ENCODE measurements at regions not wholly inside any gene's neighbourhood (a gene's known extent, or its start where the extent isn't known, plus 50 kb on each side); places are given as distances from the start of the nearest gene placed in this dataset.
A peak's percentile ranks its signal among the peaks of the same experiment; 100 is the strongest.
"Not testable (repeated sequence)": the region's sequence is repeated elsewhere in the genome, so short reads cannot be mapped to it uniquely, and the experiment has no call there.

- no peak for ATAC-seq
- H3K27ac ChIP-seq (ENCODE audit: low read length), result no peak overlapping the region
- no peaks in the 10 kb centered on the region for H3K9me3 ChIP-seq (ENCODE audit: control insufficient read depth, low read length)
- H3K27me3 ChIP-seq (ENCODE audit: control insufficient read depth, insufficient read depth), result no peaks in the 10 kb centered on the region
- H3K4me1 ChIP-seq (ENCODE audit: control insufficient read depth, insufficient read depth, low read length), result peaks cover 4% of the 10 kb centered on the region
- no peak overlapping the region for H3K4me3 ChIP-seq (ENCODE audit: low read length)
- DNase-seq, result no peak
- 95% methylated on average over 6 of the region's 6 CpGs for WGBS
- intact Hi-C loops (cut with DNase I), result no loop called here
These were observed 106.6 kb downstream of the TLR5 start for GRCh38 chr1:223036479-223036845.

- DNase-seq, result no peak
These were observed 105.2 kb downstream of the TLR5 start for GRCh38 chr1:223037845-223038244.

GRCh38 chr1:223038288-223039006 lies 104.6 kb downstream of the TLR5 start:
- ATAC-seq (no peak), DNase-seq (no peak)
- H3K9me3 ChIP-seq (ENCODE audit: control insufficient read depth, low read length), result no peaks in the 10 kb centered on the region
- intact Hi-C loops (cut with DNase I), result no loop called here
- no peaks in the 10 kb centered on the region for H3K27me3 ChIP-seq (ENCODE audit: control insufficient read depth, insufficient read depth)
- no peak overlapping the region for H3K27ac ChIP-seq (ENCODE audit: low read length)
- H3K4me3 ChIP-seq (ENCODE audit: low read length), result no peak overlapping the region
- H3K4me1 ChIP-seq (ENCODE audit: control insufficient read depth, insufficient read depth, low read length), result no peaks in the 10 kb centered on the region
- 92% methylated on average over 19 of the region's 19 CpGs for WGBS

More at GRCh38 chr1:223037845-223038244, 105.2 kb downstream of the TLR5 start:
- Histone ChIP-seq H3K27me3 (ENCODE audit: control insufficient read depth, insufficient read depth) (no peaks in the 10 kb centered on the region), H3K4me3 (ENCODE audit: low read length) (no peak overlapping the region), H3K4me1 (ENCODE audit: control insufficient read depth, insufficient read depth, low read length) (no peaks in the 10 kb centered on the region), H3K9me3 (ENCODE audit: control insufficient read depth, low read length) (no peaks in the 10 kb centered on the region), H3K27ac (ENCODE audit: low read length) (no peak overlapping the region)
- 77% methylated on average over 9 of the region's 9 CpGs for WGBS
- no peak for ATAC-seq
- intact Hi-C loops (cut with DNase I), result no loop called here

- Histone ChIP-seq H3K27me3 (ENCODE audit: control insufficient read depth, insufficient read depth) (no peaks in the 10 kb centered on the region), H3K4me3 (ENCODE audit: low read length) (no peak overlapping the region), H3K9me3 (ENCODE audit: control insufficient read depth, low read length) (no peaks in the 10 kb centered on the region), H3K4me1 (ENCODE audit: control insufficient read depth, insufficient read depth, low read length) (no peaks in the 10 kb centered on the region), H3K27ac (ENCODE audit: low read length) (no peak overlapping the region)
- no peak for DNase-seq
- no peak for ATAC-seq
- WGBS, result 58% methylated on average over 6 of the region's 6 CpGs
- intact Hi-C loops (cut with DNase I), result no loop called here
These were observed 103.1 kb downstream of the TLR5 start for GRCh38 chr1:223039990-223040389.

GRCh38 chr1:223041481-223041880 lies 101.6 kb downstream of the TLR5 start:
- ATAC-seq, result peak; percentile 44 to 61
- Histone ChIP-seq H3K27ac (ENCODE audit: low read length) (peak overlapping the region; percentile 30), H3K4me1 (ENCODE audit: control insufficient read depth, insufficient read depth, low read length) (no peaks in the 10 kb centered on the region), H3K4me3 (ENCODE audit: low read length) (no peak overlapping the region), H3K27me3 (ENCODE audit: control insufficient read depth, insufficient read depth) (no peaks in the 10 kb centered on the region), H3K9me3 (ENCODE audit: control insufficient read depth, low read length) (no peaks in the 10 kb centered on the region)
- 57% methylated on average over 2 of the region's 2 CpGs for WGBS
- DNase-seq, result no peak
- intact Hi-C loops (cut with DNase I), result no loop called here

GRCh38 chr1:223045164-223045957 lies 97.7 kb downstream of the TLR5 start:
- no peak overlapping the region for H3K4me3 ChIP-seq (ENCODE audit: low read length)
- no peaks in the 10 kb centered on the region for H3K27me3 ChIP-seq (ENCODE audit: control insufficient read depth, insufficient read depth)
- no peaks in the 10 kb centered on the region for H3K4me1 ChIP-seq (ENCODE audit: control insufficient read depth, insufficient read depth, low read length)
- no peak for DNase-seq
- no peaks in the 10 kb centered on the region for H3K9me3 ChIP-seq (ENCODE audit: control insufficient read depth, low read length)
- intact Hi-C loops (cut with DNase I), result no loop called here
- 84% methylated on average over 4 of the region's 4 CpGs for WGBS
- H3K27ac ChIP-seq (ENCODE audit: low read length), result no peak overlapping the region
- no peak for ATAC-seq

- 96% methylated on average over 2 of the region's 2 CpGs for WGBS
- Histone ChIP-seq H3K9me3 (ENCODE audit: control insufficient read depth, low read length) (no peaks in the 10 kb centered on the region), H3K27me3 (ENCODE audit: control insufficient read depth, insufficient read depth) (no peaks in the 10 kb centered on the region), H3K4me3 (ENCODE audit: low read length) (no peak overlapping the region), H3K27ac (ENCODE audit: low read length) (no peak overlapping the region), H3K4me1 (ENCODE audit: control insufficient read depth, insufficient read depth, low read length) (no peaks in the 10 kb centered on the region)
- intact Hi-C loops (cut with DNase I), result no loop called here
- DNase-seq (no peak), ATAC-seq (no peak)
These were observed 97.0 kb downstream of the TLR5 start for GRCh38 chr1:223046011-223046410.

- H3K27ac ChIP-seq (ENCODE audit: low read length); DNase-seq; H3K4me1 ChIP-seq (ENCODE audit: control insufficient read depth, insufficient read depth, low read length); H3K27me3 ChIP-seq (ENCODE audit: control insufficient read depth, insufficient read depth); H3K4me3 ChIP-seq (ENCODE audit: low read length); intact Hi-C loops (cut with DNase I); ATAC-seq; H3K9me3 ChIP-seq (ENCODE audit: control insufficient read depth, low read length): not testable (repeated sequence)
- 93% methylated on average over 8 of the region's 8 CpGs for WGBS
These were observed 96.6 kb downstream of the TLR5 start for GRCh38 chr1:223046463-223046862.

GRCh38 chr1:223048026-223048425 lies 95.0 kb downstream of the TLR5 start:
- WGBS, result 52% methylated on average over 2 of the region's 2 CpGs
- DNase-seq, result no peak
- H3K4me3 ChIP-seq (ENCODE audit: low read length), result no peak overlapping the region
- H3K4me1 ChIP-seq (ENCODE audit: control insufficient read depth, insufficient read depth, low read length), result no peaks in the 10 kb centered on the region
- no peaks in the 10 kb centered on the region for H3K27me3 ChIP-seq (ENCODE audit: control insufficient read depth, insufficient read depth)
- H3K27ac ChIP-seq (ENCODE audit: low read length), result no peak overlapping the region
- intact Hi-C loops (cut with DNase I), result no loop called here
- no peak for ATAC-seq
- no peaks in the 10 kb centered on the region for H3K9me3 ChIP-seq (ENCODE audit: control insufficient read depth, low read length)

- 94% methylated on average over 9 of the region's 9 CpGs for whole genome bisulfite sequencing
- H3K4me3 ChIP-seq (ENCODE audit: low read length), result no peak overlapping the region
- H3K27me3 ChIP-seq (ENCODE audit: control insufficient read depth, insufficient read depth), result no peaks in the 10 kb centered on the region
- DNase-seq (no peak), ATAC-seq (no peak)
- H3K4me1 ChIP-seq (ENCODE audit: control insufficient read depth, insufficient read depth, low read length), result no peaks in the 10 kb centered on the region
- no peaks in the 10 kb centered on the region for H3K9me3 ChIP-seq (ENCODE audit: control insufficient read depth, low read length)
- intact Hi-C loops (cut with DNase I), result no loop called here
- no peak overlapping the region for H3K27ac ChIP-seq (ENCODE audit: low read length)
These were observed 90.6 kb downstream of the TLR5 start for GRCh38 chr1:223052462-223052861.

GRCh38 chr1:223052931-223053330 lies 90.1 kb downstream of the TLR5 start:
- no peak for ATAC-seq
- no peaks in the 10 kb centered on the region for H3K27me3 ChIP-seq (ENCODE audit: control insufficient read depth, insufficient read depth)
- WGBS, result 83% methylated on average over 5 of the region's 5 CpGs
- no peak overlapping the region for H3K4me3 ChIP-seq (ENCODE audit: low read length)
- no peak overlapping the region for H3K27ac ChIP-seq (ENCODE audit: low read length)
- no peaks in the 10 kb centered on the region for H3K9me3 ChIP-seq (ENCODE audit: control insufficient read depth, low read length)
- DNase-seq, result no peak
- intact Hi-C loops (cut with DNase I), result no loop called here
- H3K4me1 ChIP-seq (ENCODE audit: control insufficient read depth, insufficient read depth, low read length), result no peaks in the 10 kb centered on the region

All from right cardiac atrium (tissue), 5 donors.